A673 (cell line): ENCODE measurements at regions not wholly inside any gene's neighbourhood (a gene's known extent, or its start where the extent isn't known, plus 50 kb on each side); places are given as distances from the start of the nearest gene placed in this dataset.
"Not testable (repeated sequence)": the region's sequence is repeated elsewhere in the genome, so short reads cannot be mapped to it uniquely, and the experiment has no call there.

Source experiments
- CTCF ChIP-seq: fragments of 300-800, 200-600 bp; sonication (generic); conservative IDR thresholded peaks from 2 replicates; pipeline ENCODE4 v1.5.1; 2017; ENCODE audit warnings: low read depth, mild to moderate bottlenecking, antibody characterized with exemption, low read length, moderate library complexity, mixed read lengths
- EZH2 ChIP-seq: fragments of 200-600 bp; sonication (generic); IDR thresholded peaks from 2 replicates; pipeline ENCODE4 v1.6.1; 2017; ENCODE audit warnings: borderline replicate concordance, low read depth, mild to moderate bottlenecking, mixed read lengths, antibody characterized with exemption, low read length; ENCODE audit not compliant: poor library complexity, severe bottlenecking

- not testable (repeated sequence) for TF ChIP-seq CTCF, EZH2
Observed at GRCh38 chr7:51382243-51382642, 65.6 kb upstream of the COBL start.
